ENCODE measurements at regions not wholly inside any gene's neighbourhood (a gene's known extent, or its start where the extent isn't known, plus 50 kb on each side); places are given as distances from the start of the nearest gene placed in this dataset.
A peak's percentile ranks its signal among the peaks of the same experiment; 100 is the strongest.

DNA sequence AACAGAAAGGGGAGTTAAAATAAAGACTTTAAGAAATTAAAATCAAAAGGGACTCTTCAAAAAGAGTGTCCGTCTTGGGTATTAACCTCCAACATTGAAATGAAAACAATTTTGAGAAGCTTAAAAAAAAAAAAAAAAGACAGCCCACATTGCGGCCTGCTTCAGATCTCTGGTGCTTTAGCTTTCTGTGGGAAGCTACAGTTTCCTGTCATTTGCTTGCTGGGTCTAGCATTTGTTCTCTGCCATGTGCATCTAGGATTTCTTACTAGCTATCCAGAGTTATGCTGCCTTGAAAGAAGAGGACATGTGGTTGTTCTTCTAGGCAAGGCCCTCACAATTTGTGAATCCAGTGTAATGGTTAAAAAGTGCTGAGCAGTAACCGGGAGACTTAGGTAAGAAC is 375.3 kb downstream of the SLC4A3 start:
- no peak overlapping the region for H3K4me3 ChIP-seq (ENCODE audit: low read length)
- no peak for TF ChIP-seq CTCF (conservative IDR thresholded peaks at IDR 0.05; ENCODE audit: low read length)
- no peak for DNase-seq (ENCODE audit: low read depth)

- no peak for DNase-seq (ENCODE audit: low read depth)
- no peak for TF ChIP-seq CTCF (conservative IDR thresholded peaks at IDR 0.05; ENCODE audit: low read length)
- no peak overlapping the region for H3K4me3 ChIP-seq (ENCODE audit: low read length)
Observed at GRCh38 chr2:220005362-220005761, 377.9 kb downstream of the SLC4A3 start.

GRCh38 chr2:220006152-220006621 is 378.8 kb downstream of the SLC4A3 start:
- peak; percentile 83 for DNase-seq (ENCODE audit: low read depth)
- no peak overlapping the region for H3K4me3 ChIP-seq (ENCODE audit: low read length)
- TF ChIP-seq CTCF (conservative IDR thresholded peaks at IDR 0.05; ENCODE audit: low read length), result no peak

DNA sequence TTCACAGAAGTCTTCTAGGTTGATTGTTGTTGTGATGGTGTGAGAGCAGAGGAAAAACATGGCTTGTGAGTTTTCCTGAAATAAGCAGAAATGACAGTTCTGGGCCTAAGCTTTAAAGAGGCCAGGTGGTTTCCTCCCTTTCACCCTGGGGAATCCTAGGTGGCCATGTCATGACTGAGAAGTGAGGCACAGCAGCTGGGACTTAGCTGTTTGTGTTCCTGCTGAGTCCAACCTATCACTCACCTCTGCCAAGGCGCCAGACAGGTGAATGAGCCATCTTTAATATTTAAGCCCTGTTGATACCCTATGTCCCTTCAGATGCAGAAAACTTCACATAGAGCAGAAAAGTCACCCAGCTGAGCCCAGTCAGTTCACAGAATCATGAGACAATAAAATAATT is 384.4 kb downstream of the SLC4A3 start:
- no peak for DNase-seq (ENCODE audit: low read depth)
- no peak for TF ChIP-seq CTCF (conservative IDR thresholded peaks at IDR 0.05; ENCODE audit: low read length)
- H3K4me3 ChIP-seq (ENCODE audit: low read length), result no peak overlapping the region

DNA sequence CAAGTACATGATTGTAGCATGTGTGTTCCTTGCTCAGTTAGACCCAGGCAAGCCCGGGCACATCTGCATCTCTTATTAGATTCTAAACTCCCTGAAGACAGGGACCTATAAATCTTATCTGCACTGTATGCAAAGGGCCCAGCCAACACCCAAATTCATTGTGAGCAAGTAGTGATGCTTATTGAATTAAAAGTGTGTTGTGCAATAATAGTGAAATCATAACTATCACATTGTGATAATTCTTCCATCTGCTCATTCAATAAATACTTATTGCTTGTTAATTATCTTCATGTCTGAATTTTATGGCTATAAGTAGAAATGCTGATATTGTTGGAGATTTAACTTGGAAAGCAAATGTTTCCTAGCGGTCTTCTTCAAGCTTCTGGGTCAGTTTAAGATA is 387.5 kb downstream of the SLC4A3 start:
- H3K4me3 ChIP-seq (ENCODE audit: low read length), result no peak overlapping the region
- DNase-seq (ENCODE audit: low read depth), result no peak
- TF ChIP-seq CTCF (conservative IDR thresholded peaks at IDR 0.05; ENCODE audit: low read length), result no peak

- TF ChIP-seq CTCF (conservative IDR thresholded peaks at IDR 0.05; ENCODE audit: low read length), result no peak
- DNase-seq (ENCODE audit: low read depth), result no peak
- no peak overlapping the region for H3K4me3 ChIP-seq (ENCODE audit: low read length)
Observed at GRCh38 chr2:220015576-220015975, 388.1 kb downstream of the SLC4A3 start.

DNA sequence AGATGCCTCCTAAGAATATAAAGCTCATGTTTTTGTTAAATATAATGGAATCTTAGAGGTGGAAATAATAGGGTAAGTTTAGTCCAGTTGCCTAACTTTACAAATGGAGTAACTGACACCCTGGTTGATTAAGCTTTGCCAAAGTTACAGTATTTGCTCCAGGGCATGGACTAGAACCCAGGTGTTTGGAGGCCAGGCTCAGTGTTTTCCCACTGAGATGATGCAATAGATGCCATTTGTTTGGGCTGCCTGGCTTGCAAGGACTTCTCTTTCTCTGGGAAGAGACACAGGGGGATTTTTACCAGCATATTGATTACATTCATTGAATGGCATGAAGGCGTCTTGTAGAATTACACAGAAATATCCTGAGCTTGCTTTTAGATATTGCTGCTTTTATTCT is 397.8 kb downstream of the SLC4A3 start:
- H3K4me3 ChIP-seq (ENCODE audit: low read length), result no peak overlapping the region
- DNase-seq (ENCODE audit: low read depth), result no peak
- TF ChIP-seq CTCF (conservative IDR thresholded peaks at IDR 0.05; ENCODE audit: low read length), result no peak

All from AG10803 (cell line).